HG02981 (cell line): ENCODE measurements at regions not wholly inside any gene's neighbourhood (a gene's known extent, or its start where the extent isn't known, plus 50 kb on each side); places are given as distances from the start of the nearest gene placed in this dataset.

Source experiments
- ATAC-seq: cut with Tn5 transposase; IDR thresholded peaks from one replicate; pipeline ENCODE4 v1.9.1; 2021; ENCODE audit warnings: mild to moderate bottlenecking, moderate library complexity; ENCODE audit not compliant: unreplicated experiment

DNA sequence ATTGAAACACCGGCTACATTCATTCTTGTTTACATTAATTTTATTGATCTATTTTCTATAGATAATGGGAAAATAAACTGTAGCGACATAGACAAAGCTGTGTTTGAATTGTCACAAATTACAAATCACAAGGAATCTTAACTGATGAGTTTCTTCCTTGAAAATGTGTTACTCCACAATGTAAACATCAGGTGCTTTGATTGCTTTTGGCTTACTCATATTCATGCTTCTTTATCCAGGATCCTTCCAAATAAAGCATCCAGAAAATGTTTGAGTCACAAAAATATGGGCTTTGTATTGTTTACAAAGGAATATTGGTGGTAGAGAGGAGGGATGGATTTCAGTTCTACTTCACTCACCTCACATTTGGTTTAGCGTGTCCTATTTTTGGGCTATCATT lies 64.0 kb downstream of the BMP2 start:
- ATAC-seq, result no peak

DNA sequence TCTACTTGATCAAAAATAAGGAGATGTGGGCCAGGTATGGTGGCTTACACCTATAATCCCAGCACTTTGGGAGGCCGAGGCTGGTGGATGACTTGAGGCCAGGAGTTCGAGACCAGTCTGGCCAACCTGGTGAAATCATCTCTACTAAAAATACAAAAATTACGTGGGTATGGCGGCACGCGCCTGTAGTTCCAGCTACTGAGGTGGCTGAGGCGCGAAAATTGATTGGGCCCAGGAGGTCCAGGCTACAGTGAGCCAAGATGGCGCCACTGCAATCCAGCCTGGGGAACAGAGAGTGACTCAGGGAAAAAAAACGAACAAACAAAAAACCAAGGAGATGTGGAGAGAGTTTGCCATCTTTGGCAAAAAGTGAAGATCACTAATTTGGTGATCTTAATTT lies 65.3 kb downstream of the BMP2 start:
- ATAC-seq, result no peak

DNA sequence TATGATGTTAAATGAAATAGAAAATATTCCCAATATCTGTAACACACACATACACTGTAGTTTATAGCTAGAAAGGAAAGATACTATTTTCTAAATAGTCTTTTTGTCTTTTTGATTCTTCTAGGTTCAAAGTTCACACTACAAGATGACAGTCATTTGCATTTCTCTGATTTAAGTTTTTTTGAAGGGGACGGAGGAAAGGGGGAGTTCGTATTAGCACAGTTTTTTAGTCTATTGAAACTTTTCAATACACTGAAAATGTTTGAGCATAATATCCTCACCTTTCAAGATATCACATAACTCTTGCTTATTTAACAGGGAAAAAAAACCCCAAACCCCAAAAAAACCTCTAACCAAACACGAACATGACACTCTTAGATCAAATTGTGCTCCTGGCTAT lies 68.1 kb downstream of the BMP2 start:
- no peak for ATAC-seq

DNA sequence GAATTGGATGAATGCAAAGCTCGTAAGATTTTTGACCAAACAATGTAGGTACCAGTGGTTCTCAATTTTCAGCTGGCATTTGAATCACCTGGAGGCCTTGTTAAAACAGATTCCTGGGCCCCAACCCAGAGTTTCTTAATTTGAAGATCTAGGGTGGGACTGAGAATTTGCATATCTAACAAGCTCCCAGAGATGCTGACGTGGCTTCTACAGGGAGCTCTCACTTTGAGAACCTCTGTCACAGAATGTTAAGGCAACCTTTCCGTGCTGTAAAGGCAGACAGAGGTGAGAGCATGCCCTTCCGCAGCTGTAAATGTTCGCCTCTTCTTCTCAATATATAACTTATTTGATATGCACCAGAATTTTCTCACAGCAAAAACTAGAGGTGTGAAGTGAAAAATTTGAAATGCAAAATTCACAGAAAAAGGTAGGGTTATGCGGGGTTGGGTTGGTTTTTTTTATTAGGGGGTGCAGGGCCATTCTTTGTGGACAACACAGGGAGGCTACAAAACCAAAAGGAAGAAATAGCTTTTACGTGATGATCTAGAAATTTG lies 69.4 kb downstream of the BMP2 start:
- ATAC-seq, result no peak

DNA sequence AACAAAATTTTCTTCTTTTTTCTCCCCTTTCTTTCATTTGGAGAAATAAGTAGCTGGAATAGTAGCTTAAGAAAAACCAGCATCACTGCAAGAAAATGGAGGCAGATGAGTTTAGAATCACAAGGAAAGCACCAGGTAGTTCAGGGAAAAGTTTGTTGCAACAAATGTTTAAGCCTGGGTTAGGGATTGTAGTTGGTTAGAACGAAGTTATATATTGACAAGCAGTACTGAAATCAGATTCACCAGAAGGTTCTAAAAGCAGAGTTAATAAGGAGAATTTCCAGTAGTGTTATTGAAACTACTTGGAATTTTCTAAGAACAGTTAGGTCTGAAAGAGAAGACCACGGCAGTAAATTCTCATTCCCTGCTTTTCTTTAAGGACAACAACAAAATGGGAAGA lies 70.2 kb downstream of the BMP2 start:
- no peak for ATAC-seq

DNA sequence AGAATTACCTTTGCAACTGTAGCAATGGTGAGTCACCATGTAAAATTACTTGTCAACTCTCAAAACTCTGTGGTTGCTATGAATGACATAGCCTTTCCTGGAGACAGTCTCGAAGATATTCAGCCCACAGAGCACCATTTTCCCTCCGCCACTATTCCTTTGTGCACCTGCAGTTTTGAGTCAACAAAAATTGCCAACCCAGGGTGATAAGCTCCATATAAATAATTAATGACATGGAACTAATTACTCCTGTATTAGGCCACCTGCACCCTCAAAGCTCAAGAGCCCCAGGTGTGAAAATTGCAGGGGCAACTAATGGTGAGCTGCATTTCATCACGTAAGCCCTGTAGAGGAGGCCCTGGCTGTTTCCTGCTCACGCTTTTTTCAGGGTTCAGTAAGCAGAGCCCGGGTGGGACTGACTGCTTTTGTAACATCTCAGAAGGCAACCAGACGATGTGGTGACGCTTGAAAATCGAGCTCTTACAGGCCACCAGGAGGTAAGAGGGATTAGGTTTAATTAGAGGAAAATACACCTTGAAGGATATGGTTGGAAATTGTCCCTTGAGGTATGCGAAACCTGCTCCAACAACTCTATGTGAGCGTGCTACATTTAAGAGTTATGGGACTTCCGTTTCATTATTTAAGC lies 70.8 kb downstream of the BMP2 start:
- peak; percentile 67 for ATAC-seq

DNA sequence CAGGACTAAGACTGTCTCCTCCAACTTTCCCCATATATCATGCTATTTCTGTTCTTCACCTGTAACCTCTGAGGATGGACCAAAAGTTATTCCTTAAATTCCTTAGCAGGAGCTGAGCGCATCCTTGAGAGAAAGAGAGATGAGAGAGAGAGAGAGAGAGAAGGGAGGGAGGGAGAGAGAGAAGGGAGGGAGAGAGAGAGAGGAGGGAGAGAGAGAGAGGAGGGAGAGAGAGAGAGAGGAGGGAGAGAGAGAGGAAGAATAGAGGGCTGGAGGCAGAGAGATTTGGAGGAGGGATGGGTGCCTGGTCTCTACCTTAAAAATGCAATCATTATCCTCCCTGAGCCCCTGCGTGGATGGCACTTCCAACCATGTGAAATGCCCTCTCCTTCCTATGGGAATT lies 73.6 kb downstream of the BMP2 start:
- no peak for ATAC-seq

DNA sequence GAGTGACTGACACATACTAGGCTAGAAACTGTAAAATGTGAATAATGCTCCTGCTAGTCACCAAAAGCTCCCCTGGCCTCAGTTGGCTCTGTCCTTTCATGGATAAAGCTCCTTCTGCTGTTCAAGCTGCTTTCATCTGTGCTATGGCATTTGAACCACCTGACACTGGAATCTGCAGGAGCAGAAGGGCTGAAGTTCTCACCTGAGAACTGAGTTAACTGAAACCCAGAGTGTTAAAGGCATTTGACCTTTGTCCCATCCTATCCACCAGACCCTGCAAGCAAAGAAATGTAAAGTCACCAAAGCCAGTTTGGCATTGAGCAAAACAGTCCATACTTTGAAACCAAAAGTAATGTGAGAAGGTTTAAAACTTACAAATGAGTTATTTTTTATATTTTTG lies 77.7 kb downstream of the BMP2 start:
- ATAC-seq, result no peak

DNA sequence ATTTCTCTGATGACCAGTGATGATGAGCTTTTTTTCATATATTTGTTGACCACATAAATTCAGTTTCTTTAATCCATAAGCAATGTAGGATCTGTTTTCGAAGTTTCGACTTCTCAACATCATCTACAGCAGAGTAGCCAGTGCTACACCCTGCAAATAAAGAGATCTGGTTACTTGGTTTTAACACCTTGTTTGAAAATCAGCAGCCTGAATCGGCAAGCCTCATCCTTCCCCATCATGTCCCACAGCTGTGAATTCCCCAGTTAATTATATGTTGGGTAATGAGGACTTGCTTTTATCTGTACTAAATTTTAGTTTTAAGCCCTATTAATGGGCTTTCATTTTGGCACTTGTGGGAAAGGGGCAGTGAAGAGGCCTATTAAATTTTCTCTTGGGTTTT lies 80.6 kb downstream of the BMP2 start:
- no peak for ATAC-seq

DNA sequence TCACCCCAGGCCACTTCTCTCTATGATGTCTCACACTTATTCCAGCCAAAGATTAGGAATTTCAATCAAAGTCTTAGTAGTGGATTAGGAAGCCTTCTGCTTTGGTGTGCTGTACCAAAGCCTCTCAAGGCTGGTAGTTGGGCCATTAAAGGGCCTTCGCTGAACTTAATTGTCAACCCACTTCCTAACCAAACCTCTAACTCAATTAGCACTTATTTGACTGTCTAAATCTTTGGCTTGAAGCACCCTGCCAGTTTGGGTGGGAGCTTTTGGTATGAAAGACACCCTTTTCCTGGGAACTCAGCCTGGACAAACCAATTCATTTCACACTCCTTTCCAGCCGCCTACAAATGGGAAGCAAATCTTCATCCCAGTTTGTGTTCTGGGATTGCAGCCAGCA lies 81.5 kb downstream of the BMP2 start:
- ATAC-seq, result no peak

DNA sequence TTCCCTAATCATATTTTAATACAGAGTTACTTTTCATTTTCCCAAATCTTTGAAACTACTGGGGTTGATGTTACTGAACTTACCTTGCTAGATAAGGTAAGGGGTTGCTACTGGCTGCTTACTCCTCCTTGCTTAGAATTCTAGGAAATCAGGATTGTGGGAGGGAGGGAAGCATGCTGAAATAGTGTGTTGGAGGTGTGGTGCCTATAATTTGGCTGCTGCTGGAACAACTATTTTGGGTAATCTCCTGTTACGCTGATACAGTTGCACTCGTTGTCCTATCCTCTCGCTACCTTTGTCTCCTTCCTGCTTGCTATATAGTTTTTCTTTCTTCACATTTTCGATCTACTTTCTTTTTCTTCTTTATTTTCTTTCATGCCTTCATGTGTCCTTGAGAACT lies 83.7 kb downstream of the BMP2 start:
- ATAC-seq, result no peak

DNA sequence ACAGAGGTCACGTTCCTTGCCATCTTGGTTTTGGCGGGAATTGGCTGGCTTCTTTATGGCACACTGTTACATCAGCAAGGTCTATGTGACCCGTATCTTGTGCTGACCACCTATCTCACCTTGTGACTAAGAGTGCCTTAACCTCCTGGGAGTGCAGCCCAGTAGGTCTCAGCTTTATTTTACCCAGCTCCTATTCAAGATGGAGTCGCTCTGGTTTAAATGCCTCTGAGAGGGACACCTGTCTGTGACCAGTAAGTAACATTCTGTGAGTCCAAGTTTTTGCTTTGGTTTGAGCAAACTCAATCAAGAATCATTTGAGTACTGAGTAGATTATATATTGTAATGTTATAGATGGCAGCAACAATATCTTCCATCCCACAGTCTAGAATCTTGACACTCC lies 85.0 kb downstream of the BMP2 start:
- no peak for ATAC-seq

DNA sequence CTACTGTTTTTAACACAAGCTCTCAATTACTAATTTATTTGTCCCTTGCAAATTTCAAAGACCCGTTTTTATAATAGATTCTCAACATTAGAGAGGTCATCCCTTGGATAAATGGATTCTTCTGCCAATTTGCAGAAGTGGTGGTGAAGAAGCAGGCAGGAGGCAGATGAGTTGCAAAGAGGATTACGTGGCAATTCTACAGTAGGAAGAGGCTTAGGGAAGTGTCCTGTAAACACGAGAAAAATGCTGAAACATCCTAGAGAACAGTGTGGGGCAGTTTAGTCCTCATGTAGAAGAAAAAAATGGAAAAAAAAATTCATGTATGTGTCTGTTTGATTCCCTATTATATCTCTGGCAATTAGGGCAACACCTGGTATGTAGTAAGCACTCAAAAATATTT lies 87.6 kb downstream of the BMP2 start:
- no peak for ATAC-seq

DNA sequence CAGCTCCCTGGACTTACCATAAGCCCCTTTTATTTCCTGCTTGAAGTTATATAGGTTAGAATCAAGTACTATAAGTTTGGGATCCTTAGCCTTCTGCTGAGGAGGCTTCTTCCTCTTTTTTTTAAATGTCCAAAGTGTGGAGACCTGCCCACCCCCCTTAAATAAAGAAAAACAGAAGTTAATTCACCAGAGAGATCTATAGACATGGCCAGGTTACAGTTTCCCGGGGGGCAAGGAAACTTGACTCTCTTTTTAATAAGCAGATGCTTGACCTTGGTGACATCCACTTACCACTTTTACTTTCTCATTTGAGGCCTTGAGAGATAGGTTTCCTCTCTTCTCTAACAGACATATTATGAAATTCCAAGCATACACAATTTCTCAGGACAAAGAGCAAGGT lies 88.3 kb downstream of the BMP2 start:
- ATAC-seq, result no peak

DNA sequence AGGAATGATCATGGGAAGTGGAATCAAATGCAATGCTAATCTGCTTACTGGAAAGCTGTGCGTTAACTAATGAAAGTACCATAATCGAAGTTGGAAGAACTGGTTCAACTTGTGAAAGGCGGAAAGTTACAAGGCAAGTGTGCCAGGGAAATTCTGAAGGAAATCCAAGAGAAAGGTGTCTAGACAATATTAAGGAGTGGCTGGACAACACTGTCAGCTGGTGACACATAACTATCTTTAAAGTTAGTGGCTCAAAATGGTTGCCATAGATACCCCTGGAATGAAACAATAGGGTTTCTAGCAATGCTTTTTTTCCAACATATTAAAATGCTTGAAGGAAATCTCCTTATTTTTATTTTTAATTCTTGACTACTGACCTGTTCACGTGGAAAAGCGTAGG lies 90.4 kb downstream of the BMP2 start:
- ATAC-seq, result no peak

DNA sequence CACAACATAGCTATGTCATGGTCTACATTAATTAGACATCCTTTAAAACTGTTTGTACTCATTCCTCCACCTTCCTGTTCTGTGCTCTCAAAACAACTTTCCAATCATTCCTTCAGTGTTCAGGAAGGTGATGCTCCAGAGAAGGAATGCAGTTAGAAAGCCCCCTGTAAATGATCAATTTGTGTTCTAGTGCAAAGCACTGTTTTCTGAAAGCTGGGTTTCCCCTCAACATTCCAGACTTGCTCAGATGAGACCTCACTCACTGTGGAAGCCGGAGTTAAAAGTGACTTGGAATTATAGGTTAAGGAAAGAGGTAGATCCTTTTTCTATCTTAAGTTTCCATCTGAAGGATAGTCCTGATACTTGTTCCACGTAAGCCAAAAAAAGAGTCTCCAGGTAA lies 95.9 kb downstream of the BMP2 start:
- ATAC-seq, result no peak

DNA sequence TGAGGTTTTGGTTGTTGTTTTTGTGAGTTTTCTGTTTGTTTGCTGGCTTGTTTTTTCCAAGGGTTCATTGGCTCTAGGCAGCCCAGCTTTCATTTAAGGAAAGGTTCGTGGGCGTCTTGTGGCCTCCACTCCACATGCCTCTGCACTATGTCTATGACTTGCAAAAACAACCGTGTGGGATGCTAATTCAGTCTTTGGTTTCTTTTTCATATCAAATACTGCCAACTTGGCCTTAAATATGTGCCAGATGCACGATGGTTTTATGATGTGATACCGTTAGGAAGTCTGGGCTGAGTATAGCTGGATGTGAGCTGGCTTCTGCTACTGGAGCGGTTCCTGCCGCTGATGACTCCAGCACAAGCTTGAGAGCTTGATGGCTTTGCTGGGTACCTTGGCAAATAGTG lies 96.3 kb downstream of the BMP2 start:
- no peak for ATAC-seq

DNA sequence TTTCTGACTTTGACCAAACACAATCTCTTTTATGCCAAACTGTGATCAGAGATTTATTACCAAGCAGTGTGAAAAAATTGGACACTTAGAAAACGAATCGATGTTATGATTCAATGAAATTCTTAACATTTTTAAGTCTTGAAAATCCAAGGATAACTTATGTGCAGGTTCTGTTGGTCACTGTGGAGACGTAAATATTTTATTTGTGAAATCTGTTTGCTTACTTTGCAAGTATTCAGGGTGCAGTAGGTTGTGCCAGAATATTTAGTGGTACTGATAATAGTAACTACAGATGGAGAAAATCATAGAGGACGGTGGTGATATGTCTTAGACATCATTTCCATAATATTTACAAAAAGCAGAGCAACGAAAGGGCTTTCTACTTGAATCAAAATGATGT lies 97.3 kb downstream of the BMP2 start:
- no peak for ATAC-seq

DNA sequence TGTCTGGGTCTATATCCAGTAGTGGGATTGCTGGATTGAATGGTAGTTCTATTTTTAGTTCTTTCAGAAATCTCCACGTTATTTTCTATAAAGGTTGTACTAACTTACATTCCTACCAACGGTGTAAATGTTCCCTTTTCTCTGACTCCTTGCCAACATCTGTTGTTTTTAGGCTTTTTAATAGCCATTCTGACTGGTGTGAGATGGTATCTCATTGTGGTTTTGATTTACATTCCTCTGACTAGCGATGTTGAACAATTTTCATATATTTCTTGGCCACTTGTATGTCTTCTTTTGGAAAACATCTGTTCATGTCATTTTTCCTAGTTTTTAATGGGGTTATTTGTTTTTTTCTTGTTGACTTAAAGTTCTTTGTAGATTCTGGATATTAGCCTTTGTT lies 99.3 kb downstream of the BMP2 start:
- no peak for ATAC-seq

DNA sequence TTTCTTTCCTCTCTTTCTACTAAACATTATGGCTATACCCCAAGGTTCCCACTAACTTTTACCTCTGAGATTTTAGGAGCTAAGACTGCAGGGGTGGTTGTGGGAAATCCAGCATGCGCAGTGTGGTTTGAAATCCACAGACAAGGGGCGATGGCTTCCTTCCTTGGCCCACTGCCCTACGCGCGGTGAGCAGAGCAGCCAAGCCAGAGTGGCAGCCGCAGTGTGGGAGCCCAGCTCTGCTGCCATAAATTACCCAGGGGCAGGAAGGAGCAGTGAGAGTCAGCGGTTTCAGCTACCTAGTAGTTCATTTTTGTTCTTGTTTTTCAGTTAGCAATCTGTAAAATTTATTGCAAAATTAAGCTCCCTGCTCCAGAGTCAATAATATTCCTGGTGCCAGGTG lies 101.4 kb downstream of the BMP2 start:
- ATAC-seq, result no peak

DNA sequence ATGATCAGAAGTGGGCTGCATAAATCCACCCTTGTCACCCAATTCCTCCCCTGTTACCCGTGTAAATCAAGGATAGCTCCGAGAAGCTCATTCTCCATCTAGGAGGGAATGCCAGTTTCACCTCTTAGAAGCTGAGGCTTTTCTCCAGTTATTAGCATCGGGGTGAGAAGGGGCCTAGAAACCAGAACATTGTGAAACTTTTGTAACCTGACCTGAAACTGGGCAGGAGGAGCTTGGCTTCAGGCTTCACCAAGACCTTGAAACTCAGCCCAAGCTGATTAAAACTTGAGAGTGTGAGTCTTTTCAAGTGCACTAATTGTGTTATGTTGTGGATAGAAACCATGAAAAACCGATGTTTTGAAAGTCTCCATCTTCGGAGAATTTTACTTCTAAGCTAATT lies 103.1 kb downstream of the BMP2 start:
- ATAC-seq, result no peak

DNA sequence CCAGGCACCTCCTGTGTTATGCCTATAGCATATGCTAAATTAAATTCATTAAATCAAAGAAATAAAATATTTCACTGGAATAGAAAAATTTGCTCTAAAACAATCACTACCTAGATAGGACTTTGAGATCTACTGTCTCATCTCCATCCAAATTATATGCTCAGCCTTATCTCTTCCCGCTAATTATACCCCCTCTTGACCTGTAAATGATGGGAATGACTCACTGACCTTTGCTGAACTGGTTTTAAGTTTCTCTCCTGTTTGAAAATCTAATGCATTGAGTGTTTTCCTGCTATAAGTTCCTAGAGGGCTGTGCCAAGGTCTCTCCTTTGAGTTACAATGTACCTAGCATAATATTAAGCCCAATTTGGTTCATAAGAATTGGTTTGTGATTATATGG lies 110.1 kb downstream of the BMP2 start:
- no peak for ATAC-seq

DNA sequence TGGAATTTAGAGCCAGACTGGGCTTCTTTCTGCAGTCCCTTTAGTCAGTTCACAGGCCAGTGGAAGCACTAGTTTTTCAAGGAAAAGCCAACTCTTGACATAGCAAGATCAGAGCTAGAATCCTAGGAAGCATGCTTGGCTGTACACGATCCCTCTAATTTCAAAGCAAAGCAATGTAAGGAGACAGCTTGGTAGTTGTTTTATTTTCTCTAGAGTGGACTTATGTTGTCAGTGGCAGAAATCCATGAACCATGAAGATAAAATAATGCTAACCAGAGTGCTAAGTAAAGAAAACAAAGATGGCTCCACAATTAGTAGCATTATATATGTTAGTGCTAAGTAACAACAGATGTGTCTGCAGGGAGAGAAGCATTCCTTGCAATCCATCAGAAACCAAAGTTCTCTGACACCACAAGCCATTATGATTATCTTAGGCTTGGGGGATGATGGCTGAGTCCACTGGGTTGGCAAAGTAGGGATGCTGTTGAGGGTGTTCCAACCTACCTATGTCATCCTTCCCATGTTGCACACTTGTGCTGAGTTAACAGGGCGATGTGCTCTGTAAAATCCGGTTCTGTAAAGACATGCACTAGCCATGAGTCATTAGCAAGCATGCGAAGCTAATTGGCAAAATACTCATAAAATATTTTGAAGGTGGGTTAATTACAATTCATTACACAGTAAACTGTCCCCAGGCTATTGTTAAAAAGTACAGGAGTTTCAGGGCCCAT lies 115.2 kb downstream of the BMP2 start:
- ATAC-seq, result no peak
